ENCODE measurements at regions not wholly inside any gene's neighbourhood (a gene's known extent, or its start where the extent isn't known, plus 50 kb on each side); places are given as distances from the start of the nearest gene placed in this dataset.

DNA sequence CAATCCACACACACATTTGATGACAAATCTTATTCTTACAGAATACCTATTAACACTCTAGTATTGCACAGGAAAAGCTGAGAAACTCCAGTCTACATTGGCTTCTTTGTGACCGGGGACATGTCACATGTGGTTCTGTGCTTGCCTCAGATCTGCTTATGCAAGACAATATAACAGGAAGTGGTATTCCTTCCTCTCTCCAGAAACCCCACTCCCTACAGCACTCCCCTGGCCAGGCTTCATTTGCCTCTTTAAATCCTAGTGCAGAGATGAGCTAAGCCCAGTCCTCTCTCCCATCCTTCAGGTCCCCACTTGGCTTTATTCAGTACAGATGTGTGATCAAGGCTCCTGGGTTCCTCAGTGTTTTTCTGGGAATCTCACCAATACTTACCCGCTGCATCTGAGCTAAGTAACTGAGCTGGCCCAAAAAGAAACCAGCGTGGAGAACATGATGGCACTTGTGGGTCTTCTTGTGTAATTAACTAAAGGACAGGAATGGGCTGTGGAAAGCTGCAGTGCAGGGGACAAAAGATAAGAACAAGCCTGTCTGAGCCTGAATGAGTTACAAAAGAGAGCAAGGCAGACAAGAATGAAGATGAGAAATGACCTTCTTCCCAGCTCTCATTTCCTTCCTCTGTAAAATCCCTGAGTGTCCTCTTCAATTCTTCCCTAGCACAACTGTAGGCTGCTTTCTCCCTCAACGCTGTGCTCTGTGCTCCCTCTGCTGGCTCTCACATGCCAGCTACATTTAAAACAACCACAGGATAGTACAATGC lies 105.6 kb downstream of the HNRNPD start:
- no peaks in the 10 kb centered on the region for H3K79me2 ChIP-seq (ENCODE audit: control insufficient read depth, insufficient read depth, low read length)
- intact Hi-C loops (cut with micrococcal nuclease), result loop anchor here (1.0 to 5.0 kb wide), 4 partner anchors 66 to 862 kb away; no protein-coding TSS in a partner anchor
- Mint-ChIP-seq H3K4me1 (peaks cover 34% of the 10 kb centered on the region), H3K4me3 (no peak overlapping the region), H3K27me3 (peaks cover 4% of the 10 kb centered on the region), H3K9me3 (ENCODE audit: insufficient read depth) (no peaks in the 10 kb centered on the region), H3K27ac (no peak overlapping the region)
- peak; percentile 65 for DNase-seq
- H3K4me2 ChIP-seq (replicated peaks; ENCODE audit: low read depth, low read length, poor library complexity, severe bottlenecking), result no peak overlapping the region
- H3K36me3 ChIP-seq (replicated peaks in 1 of 2; ENCODE audit: control extremely low read depth in 1 of 2, control insufficient read depth in 1 of 2, extremely low read depth in 1 of 2, insufficient read depth in 2 of 2, low read length in 1 of 2), result no peaks in the 10 kb centered on the region
- peak; percentile 88 for ATAC-seq (ENCODE audit: low read depth)
- no peak overlapping the region for H3K27ac ChIP-seq (ENCODE audit: low read length in 2 of 2)
- no peaks in the 10 kb centered on the region for H3K27me3 ChIP-seq (replicated peaks in 1 of 4; ENCODE audit: control extremely low read depth in 1 of 4, control insufficient read depth in 3 of 4, insufficient read depth in 4 of 4, low read length in 3 of 4)
- H3K4me3 ChIP-seq (ENCODE audit: control extremely low read depth in 1 of 5, extremely low read depth in 1 of 5, insufficient read depth in 1 of 5, low read depth in 2 of 5, low read length in 4 of 5), result no peak overlapping the region
- H3K4me1 ChIP-seq (ENCODE audit: control insufficient read depth in 2 of 2, insufficient read depth in 2 of 2, low read length in 2 of 2), result peaks cover 29 to 34% of the 10 kb centered on the region in 2 donors
- ChIA-PET CTCF (interaction anchor here (0.6 to 4.6 kb wide), 32 partner anchors 10 to 863 kb away, joined by 3 to 31 read pairs (median 4); no protein-coding TSS in a partner anchor), POLR2A (interaction anchor here (1.6 kb wide), 1 partner anchor 17 kb away, joined by 4 read pairs; no protein-coding TSS in a partner anchor)
- TF ChIP-seq EZH2 (IDR thresholded peaks at IDR 0.05; ENCODE audit: borderline replicate concordance, insufficient read depth, low read depth, low read length, poor library complexity, severe bottlenecking), result no peak
- TF ChIP-seq, protein P1, sequence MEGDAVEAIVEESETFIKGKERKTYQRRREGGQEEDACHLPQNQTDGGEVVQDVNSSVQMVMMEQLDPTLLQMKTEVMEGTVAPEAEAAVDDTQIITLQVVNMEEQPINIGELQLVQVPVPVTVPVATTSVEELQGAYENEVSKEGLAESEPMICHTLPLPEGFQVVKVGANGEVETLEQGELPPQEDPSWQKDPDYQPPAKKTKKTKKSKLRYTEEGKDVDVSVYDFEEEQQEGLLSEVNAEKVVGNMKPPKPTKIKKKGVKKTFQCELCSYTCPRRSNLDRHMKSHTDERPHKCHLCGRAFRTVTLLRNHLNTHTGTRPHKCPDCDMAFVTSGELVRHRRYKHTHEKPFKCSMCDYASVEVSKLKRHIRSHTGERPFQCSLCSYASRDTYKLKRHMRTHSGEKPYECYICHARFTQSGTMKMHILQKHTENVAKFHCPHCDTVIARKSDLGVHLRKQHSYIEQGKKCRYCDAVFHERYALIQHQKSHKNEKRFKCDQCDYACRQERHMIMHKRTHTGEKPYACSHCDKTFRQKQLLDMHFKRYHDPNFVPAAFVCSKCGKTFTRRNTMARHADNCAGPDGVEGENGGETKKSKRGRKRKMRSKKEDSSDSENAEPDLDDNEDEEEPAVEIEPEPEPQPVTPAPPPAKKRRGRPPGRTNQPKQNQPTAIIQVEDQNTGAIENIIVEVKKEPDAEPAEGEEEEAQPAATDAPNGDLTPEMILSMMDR (IDR thresholded peaks at IDR 0.05), result peak; percentile 74
- H4K20me1 ChIP-seq (ENCODE audit: control insufficient read depth, insufficient read depth, low read length, poor library complexity, severe bottlenecking), result no peaks in the 10 kb centered on the region
- H3K9me3 ChIP-seq (ENCODE audit: control extremely low read depth in 1 of 3, control insufficient read depth in 2 of 3, insufficient read depth in 1 of 3, low read length in 2 of 3), result peaks cover 0 to 2% (median 2%) of the 10 kb centered on the region in 3 donors
- no peak overlapping the region for H2AFZ ChIP-seq (ENCODE audit: insufficient read depth, low read depth, low read length, poor library complexity, severe bottlenecking)
- H3K9ac ChIP-seq (ENCODE audit: low read length), result no peak overlapping the region
- 29% methylated on average over 3 of the region's 4 CpGs for WGBS (ENCODE audit: insufficient coverage)

GRCh38 chr4:82267506-82267905 lies 106.3 kb downstream of the HNRNPD start:
- WGBS (ENCODE audit: insufficient coverage), result 60% methylated on average over 1 of the region's 4 CpGs
- no peak overlapping the region for H3K27ac ChIP-seq (ENCODE audit: low read length in 2 of 2)
- POLR2A ChIA-PET, result no interaction called here
- no peak overlapping the region for H2AFZ ChIP-seq (ENCODE audit: insufficient read depth, low read depth, low read length, poor library complexity, severe bottlenecking)
- Mint-ChIP-seq H3K9me3 (ENCODE audit: insufficient read depth) (no peaks in the 10 kb centered on the region), H3K4me3 (no peak overlapping the region), H3K4me1 (peaks cover 27% of the 10 kb centered on the region), H3K27ac (no peak overlapping the region), H3K27me3 (peaks cover 4% of the 10 kb centered on the region)
- CTCF ChIA-PET, result interaction anchor here (1.2 to 4.6 kb wide), 12 partner anchors 10 to 862 kb away, joined by 3 to 31 read pairs (median 8); no protein-coding TSS in a partner anchor
- no peaks in the 10 kb centered on the region for H3K27me3 ChIP-seq (replicated peaks in 1 of 4; ENCODE audit: control extremely low read depth in 1 of 4, control insufficient read depth in 3 of 4, insufficient read depth in 4 of 4, low read length in 3 of 4)
- peaks cover 0 to 2% (median 2%) of the 10 kb centered on the region in 3 donors for H3K9me3 ChIP-seq (ENCODE audit: control extremely low read depth in 1 of 3, control insufficient read depth in 2 of 3, insufficient read depth in 1 of 3, low read length in 2 of 3)
- no peak overlapping the region for H3K4me3 ChIP-seq (ENCODE audit: control extremely low read depth in 1 of 5, extremely low read depth in 1 of 5, insufficient read depth in 1 of 5, low read depth in 2 of 5, low read length in 4 of 5)
- H3K36me3 ChIP-seq (replicated peaks in 1 of 2; ENCODE audit: control extremely low read depth in 1 of 2, control insufficient read depth in 1 of 2, extremely low read depth in 1 of 2, insufficient read depth in 2 of 2, low read length in 1 of 2), result no peaks in the 10 kb centered on the region
- TF ChIP-seq, protein P1 (IDR thresholded peaks at IDR 0.05), result no peak
- no peak for TF ChIP-seq EZH2 (IDR thresholded peaks at IDR 0.05; ENCODE audit: borderline replicate concordance, insufficient read depth, low read depth, low read length, poor library complexity, severe bottlenecking)
- no peaks in the 10 kb centered on the region for H4K20me1 ChIP-seq (ENCODE audit: control insufficient read depth, insufficient read depth, low read length, poor library complexity, severe bottlenecking)
- no peak overlapping the region for H3K4me2 ChIP-seq (replicated peaks; ENCODE audit: low read depth, low read length, poor library complexity, severe bottlenecking)
- ATAC-seq (ENCODE audit: low read depth), result no peak
- no peak overlapping the region for H3K9ac ChIP-seq (ENCODE audit: low read length)
- H3K79me2 ChIP-seq (ENCODE audit: control insufficient read depth, insufficient read depth, low read length), result no peaks in the 10 kb centered on the region
- DNase-seq, result no peak
- intact Hi-C loops (cut with micrococcal nuclease), result loop anchor here (5.0 kb wide), 1 partner anchor 65 kb away; no protein-coding TSS in a partner anchor
- peaks cover 25 to 28% of the 10 kb centered on the region in 2 donors for H3K4me1 ChIP-seq (ENCODE audit: control insufficient read depth in 2 of 2, insufficient read depth in 2 of 2, low read length in 2 of 2)
